GM18502 (cell line): ENCODE measurements at regions not wholly inside any gene's neighbourhood (a gene's known extent, or its start where the extent isn't known, plus 50 kb on each side); places are given as distances from the start of the nearest gene placed in this dataset.
"Not testable (repeated sequence)": the region's sequence is repeated elsewhere in the genome, so short reads cannot be mapped to it uniquely, and the experiment has no call there.

Experiments
- ATAC-seq: cut with Tn5 transposase; IDR thresholded peaks from one replicate; pipeline ENCODE4 v1.9.1; 2021; ENCODE audit warnings: mild to moderate bottlenecking; ENCODE audit not compliant: unreplicated experiment, poor library complexity

GRCh38 chr3:104245261-104245660, 1121.4 kb upstream of the ALCAM start:
- ATAC-seq, result no peak

DNA sequence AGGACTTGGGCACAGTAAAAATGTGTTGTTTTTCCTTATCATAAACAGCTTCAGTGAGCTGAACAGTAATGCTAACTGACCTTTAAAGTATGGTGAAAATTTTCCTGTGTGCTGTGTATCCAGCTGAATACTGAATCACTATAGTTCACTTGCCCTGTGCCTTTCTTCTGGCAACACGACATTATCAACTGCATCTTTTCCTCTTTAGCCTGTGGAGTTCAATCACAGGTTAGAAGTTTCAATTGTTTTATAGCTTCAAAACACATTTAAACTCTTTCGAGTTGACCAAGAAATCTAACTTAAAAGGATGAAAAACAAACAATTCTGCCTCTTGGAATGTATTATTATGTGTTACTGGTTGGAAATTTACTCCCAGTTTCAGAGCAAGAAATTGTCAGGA, 1120.7 kb upstream of the ALCAM start:
- ATAC-seq, result no peak

DNA sequence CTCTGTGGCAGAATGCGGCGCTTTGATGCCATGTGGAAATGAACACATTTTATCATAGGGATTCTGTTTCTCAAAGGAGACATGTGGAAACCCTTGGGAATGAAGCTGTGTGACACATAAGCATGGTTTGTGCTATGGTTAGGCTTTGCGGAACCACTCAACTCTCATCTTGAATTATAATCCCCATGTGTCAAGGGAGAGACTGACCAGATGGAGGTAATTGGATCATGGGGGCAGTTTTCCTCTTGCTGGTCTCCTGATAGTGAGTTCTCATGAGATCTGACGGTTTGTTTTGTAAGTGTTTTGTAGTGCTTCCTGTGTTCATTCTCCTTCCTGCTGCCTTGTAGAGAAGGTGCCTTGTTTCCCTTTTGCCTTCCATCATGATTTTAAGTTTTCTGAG, 1109.2 kb upstream of the ALCAM start:
- no peak for ATAC-seq

DNA sequence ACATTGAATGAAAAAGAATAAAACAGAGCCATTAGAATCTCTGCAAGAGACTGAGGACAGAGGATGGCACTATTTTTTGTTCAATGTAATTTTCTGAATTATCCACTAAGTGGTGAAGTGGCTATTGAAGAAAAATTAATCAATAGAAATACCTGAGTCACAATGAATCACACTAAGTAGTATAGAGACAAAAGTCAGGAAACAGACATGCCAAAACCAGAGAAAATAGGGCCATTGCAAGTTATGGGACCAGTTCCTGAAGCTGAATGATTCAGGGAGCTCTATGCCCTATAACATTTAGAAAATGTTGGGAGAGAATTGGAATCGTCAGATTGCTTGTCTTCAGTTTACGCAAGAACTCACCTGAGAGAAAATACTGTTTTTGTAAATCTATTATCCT, 1103.2 kb upstream of the ALCAM start:
- ATAC-seq, result no peak

- ATAC-seq, result not testable (repeated sequence)
These were observed 1100.5 kb upstream of the ALCAM start for GRCh38 chr3:104266219-104266618.

- ATAC-seq, result no peak
These were observed 1096.9 kb upstream of the ALCAM start for GRCh38 chr3:104269771-104270170.

- ATAC-seq, result peak; percentile 66
These were observed 1093.6 kb upstream of the ALCAM start for GRCh38 chr3:104273046-104273649.

DNA sequence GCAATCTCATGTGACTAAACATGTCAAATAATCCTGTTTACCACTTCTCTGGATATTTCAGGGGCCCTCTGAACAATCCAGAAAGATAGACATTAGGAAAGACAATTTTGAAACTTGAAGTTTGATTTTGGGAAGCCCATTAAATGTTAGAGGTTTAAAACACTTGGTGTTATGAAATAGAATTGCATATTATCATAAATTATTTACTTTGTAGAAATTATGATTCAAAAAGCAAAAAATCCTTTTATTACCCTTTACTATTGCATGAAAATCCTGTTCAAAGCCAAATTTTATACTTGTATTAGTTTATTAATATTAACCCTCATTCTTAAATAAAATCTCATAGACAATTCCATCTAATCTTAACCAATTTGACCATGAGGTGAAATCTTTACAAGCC, 1091.5 kb upstream of the ALCAM start:
- no peak for ATAC-seq

- ATAC-seq, result no peak
These were observed 1087.1 kb upstream of the ALCAM start for GRCh38 chr3:104279617-104280016.

GRCh38 chr3:104281713-104282112, 1085.0 kb upstream of the ALCAM start:
- no peak for ATAC-seq

DNA sequence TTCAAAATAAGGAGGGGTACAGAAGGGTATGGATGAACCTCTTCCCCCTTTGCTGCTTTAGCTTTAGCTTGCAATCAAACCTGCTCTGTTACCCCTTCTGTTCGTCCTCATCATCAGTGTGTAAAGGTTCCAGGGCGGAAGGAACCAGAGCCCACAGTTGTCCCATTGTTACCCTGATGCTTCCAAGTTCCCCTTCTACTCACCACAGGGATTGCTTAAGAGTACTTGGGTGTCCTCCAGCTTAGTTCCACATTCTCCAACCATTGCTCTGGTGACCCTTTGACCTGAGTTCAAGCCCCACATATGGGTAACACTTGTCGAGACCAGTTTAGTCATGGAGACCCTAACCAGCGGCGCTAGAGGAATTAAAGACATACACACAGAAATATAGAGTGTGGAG, 1080.1 kb upstream of the ALCAM start:
- no peak for ATAC-seq

DNA sequence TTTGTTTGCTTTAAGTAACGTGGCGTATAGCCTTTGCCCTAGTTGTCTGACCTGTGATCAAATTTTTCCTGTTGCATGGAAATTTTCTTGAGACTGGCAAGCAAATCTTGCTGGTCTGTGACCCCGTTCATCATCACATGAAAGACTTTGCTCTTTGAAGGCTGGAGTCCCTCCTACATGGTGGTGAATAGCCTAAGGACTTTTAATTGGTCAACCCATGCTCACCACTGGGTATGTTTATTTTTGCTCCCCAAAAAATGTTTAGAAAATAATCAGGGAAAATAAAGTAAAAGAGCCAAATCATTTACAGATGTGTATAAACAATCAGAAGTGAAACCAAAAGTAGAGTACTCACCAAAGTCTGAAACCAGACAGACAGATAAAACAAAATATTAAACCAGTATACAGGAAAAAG, 1075.3 kb upstream of the ALCAM start:
- peak; percentile 74 for ATAC-seq

DNA sequence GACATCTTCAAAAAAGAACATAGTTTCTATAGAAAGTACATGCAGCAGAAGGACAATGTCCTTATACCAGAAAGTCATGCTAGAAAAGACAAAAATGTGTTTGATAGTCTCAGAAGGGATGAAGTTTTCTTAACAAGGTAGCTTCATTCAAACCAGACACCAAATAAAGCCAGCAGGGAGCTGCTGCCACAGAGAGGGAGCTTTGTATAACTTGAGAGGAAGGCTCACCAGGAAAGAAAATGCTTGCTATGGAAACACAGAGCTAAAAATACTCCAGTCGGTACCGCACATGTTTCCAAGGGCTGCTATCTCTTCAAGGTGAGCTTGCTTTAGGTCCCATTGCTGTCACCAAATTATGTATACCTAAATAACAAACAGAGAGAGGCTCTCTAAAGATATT, 1074.8 kb upstream of the ALCAM start:
- ATAC-seq, result peak; percentile 29

GRCh38 chr3:104297617-104298016, 1069.1 kb upstream of the ALCAM start:
- ATAC-seq, result no peak

GRCh38 chr3:104298662-104299061, 1068.0 kb upstream of the ALCAM start:
- ATAC-seq, result no peak

GRCh38 chr3:104316118-104316517, 1050.6 kb upstream of the ALCAM start:
- no peak for ATAC-seq

GRCh38 chr3:104323226-104323625, 1043.5 kb upstream of the ALCAM start:
- ATAC-seq, result no peak

DNA sequence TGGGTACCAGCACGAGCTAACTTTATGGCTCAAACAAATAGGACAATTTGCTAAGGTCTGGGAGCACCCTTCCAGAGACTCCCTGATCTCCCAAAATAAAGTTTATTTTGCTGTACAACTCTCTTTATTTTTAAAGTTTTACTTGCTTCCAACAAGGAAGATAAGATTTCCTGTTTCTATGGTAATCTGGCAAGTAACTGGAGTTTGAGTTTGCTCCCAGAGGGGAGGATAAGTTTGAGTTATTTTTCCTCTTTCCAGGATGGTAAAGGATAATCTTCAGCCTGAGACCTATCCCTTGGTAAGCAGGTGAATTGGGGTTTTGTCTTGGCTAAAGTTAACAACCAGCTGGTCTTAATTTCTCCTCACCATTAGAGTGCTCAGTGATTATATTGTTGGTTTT, 1019.4 kb upstream of the ALCAM start:
- ATAC-seq, result no peak

GRCh38 chr3:104349836-104350235, 1016.9 kb upstream of the ALCAM start:
- ATAC-seq, result no peak

- ATAC-seq, result no peak
These were observed 1012.8 kb upstream of the ALCAM start for GRCh38 chr3:104353951-104354350.

- no peak for ATAC-seq
These were observed 1007.2 kb upstream of the ALCAM start for GRCh38 chr3:104359546-104359945.

- no peak for ATAC-seq
These were observed 1006.7 kb upstream of the ALCAM start for GRCh38 chr3:104360038-104360437.

DNA sequence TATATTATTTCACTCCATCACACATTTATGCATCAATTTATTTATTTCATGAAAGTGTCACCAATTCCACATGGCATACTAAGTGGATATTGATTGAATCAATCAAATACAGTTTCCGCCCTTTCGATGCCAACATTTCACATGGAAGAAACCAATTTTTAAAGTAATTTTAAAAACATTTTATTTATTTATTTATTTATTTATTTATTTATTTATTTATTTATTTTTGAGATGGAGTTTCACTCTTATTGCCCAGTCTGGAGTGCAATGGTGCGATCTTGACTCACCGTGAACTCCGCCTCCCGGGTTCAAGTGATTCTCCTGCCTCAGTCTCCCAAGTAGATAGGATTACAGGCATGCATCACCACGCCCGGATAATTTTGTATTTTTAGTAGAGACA, 1005.0 kb upstream of the ALCAM start:
- ATAC-seq, result not testable (repeated sequence)
